GM18508 (cell line): ENCODE measurements at regions not wholly inside any gene's neighbourhood (a gene's known extent, or its start where the extent isn't known, plus 50 kb on each side); places are given as distances from the start of the nearest gene placed in this dataset.
"Not testable (repeated sequence)": the region's sequence is repeated elsewhere in the genome, so short reads cannot be mapped to it uniquely, and the experiment has no call there.

Experiments
- ATAC-seq: cut with Tn5 transposase; IDR thresholded peaks from one replicate; pipeline ENCODE4 v1.9.1; 2021; ENCODE audit warnings: moderate number of reproducible peaks; ENCODE audit not compliant: insufficient read depth, unreplicated experiment

DNA sequence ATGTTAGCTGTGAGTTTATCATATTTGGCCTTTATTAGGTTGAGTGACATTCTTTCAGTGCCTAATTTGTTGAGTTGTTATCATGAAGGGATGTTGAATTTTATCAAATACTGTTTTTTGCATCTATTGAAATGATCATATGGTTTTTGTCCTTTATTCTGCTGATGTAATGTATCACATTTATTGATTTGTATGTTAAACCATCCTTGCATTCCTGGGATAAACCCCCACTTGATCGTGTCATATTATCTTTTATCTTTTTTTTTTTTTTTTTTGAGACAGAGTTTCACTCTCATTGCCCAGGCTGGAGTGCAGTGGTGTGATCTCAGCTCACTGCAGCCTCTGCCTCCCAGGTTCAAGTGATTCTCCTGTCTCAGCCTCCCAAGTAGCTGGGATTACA lies 51.9 kb upstream of the MFGE8 start:
- ATAC-seq, result not testable (repeated sequence)

DNA sequence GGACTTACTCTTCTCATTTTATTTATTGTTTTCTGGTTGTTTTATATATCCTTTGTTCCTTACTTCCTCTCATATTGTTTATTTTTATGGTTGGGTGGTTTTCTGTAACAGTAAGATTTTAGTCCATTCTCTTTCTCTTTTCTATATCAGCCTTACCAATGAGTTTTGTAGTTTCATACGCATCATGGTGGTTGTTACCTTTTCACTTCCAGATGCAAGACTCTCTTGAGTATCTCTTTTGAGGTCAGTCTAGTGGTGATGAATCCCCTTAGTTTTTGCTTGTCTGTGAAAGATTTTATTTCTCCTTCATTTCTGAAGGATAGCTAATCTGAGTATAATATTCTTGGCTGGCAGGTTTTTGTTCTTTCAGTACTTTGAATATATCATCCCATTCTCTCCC lies 57.1 kb upstream of the MFGE8 start:
- no peak for ATAC-seq

DNA sequence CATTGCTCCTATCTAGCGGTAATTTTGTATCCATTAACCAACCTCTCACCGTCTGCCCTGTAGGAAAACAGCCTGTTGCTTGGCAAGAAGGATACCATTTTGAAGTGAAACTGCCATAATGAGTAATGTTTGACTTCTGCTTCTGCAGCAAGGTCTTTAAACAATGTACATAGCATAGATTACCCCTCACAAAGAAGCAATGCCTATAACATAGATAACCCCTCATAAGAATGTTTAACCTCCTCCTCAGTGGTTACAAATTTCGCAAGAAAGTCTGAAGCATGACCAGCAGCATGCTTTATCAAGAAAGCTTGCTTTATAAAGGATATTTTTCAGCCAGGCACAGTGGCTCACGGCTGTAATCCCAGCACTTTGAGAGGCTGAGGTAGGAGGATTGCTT lies 61.2 kb upstream of the MFGE8 start:
- ATAC-seq, result no peak

DNA sequence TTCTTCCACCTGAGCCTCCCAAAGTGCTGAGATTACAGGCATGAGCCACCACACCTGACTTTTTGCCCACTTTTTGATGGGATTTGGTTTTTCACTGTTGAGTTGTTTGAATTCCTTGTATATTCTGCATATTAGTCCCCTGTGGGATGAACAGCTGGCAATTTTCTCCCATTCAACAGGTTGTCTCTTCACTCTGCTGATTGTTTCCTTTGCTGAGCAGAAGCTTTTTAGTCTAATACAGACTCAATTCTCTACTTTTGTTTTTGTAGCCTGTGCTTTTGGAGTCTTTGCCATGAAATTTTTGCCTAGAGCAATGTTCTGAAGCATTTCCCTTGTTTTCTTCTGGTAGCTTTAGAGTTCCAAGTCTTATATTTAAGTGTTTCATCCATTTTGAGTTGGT lies 62.7 kb upstream of the MFGE8 start:
- ATAC-seq, result no peak

DNA sequence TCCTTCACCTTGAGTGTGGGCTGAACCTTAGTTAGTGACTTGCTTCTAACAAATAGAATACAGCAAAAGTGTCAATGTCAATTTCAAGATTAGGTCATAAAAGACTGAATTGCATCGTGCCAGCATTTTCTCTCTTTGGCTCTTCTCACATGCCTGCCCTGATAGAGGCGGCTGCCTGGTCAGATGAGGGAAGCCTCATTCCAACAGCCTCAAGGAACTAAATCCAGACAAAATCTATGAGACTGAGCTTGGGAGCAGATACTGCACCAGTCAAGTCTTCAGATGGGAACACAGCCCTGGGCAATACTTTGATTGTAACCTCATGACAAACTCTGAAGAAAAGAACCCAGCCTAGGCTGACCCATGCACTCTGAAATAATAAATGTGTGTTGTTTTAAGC lies 63.5 kb upstream of the MFGE8 start:
- no peak for ATAC-seq

DNA sequence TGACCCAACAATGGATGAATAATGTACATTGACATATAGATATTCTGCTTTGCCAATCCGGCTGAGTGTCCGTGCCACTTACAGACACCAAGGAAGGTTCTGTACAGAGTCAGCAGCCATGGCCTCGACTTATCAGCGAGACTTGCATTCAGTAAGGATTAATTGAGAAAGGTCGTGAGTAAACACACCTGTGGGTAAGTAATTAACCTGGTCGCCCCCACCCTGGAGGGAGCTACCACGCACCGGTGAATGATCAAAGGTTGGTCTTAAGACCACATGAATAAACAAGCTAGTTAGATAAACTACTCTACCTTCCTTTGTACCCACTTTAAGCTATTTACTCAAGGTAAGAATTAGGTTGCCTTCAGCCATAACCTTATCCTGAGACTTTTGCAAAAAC lies 66.5 kb upstream of the MFGE8 start:
- ATAC-seq, result no peak

DNA sequence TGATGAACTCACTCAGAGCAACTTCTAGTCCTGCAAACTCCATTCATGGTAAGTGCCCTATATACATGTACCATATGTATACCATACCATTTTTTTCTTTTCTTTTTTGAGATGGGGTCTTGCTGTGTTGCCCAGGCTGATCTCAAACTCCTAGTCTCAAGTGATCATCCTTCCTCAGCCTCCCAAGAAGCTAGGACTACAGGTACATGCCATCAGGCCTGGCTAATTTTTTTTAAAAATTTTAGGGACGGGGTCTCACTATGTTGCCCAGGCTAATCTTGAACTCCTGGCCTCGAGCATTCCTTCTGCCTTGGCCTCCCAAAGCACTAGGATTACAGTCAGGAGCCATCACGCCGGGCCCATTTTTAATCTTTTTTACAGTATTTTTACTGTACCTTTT lies 67.3 kb upstream of the MFGE8 start:
- ATAC-seq, result no peak

DNA sequence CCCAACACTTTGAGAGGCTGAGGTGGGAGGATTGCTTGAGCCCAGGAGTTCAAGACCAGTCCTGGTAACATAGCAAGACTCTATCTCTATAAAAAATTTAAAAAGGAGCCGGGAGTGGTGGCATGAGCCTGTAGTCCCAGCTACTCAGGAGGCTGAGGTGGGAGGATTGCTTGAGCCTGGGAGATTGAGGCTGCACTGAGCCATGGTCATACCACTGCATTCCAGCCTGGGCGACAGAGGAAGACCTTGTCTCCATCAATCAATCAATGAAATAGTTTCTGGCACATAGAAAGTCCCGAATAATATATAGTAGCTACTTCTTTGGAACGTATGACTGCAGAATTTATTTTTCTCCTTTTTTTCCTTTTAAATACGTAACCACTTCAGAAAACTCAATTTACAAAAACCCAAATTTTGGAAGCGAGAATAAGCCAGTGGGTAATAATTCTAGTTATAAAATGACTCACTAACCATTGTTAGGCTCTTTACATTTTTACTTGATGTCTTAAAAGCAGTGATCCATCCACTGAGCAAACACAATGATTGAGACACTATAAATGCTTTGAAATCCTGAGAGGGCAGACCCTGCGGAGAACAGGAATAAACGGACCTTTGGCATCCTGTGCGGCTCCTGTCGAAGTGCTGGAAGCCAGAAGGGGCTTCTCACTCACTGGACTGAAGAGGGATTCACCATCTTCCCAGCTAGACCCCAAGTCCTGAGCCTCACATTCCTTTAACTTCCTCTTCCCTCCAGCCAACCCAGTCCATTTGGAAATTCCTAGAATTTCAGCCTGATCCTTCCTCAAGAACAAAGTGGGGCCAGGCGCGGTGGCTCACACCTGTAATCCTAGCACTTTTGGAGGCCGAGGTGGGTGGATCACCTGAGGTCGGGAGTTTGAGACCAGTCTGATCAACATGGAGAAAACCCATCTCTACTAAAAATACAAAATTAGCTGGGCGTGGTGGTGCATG lies 68.4 kb upstream of the MFGE8 start:
- ATAC-seq, result no peak

DNA sequence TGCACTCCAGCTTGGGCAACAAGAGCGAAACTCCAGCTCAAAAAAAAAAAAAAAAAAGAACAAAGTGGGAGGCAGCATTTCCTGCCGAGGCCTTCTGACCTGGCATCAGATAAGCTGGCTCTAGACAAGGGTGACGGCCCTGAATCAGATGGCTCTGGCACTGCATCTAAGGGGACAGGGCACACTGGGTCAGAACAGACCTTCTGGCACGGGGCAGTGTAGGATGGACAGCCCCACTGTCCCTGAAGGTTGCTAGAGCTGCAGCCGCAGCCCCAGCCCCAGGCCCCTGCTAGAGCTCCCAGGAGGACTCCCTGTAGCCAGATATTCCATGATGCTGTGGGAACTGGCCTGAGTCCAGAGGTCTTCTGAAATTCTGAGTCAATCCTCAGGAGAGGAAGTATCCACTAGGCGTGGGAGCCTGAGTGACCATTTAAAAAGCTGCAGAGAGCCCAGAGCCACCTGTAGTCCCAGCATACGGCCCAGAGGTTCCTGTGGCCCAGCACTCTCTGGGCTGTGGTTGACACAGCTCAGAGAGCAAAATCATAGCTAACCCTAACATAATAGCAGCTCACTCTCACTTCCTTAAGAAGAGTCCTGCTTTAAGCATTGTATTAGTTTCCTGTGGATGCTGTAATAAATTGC lies 69.2 kb upstream of the MFGE8 start:
- peak; percentile 98 for ATAC-seq

DNA sequence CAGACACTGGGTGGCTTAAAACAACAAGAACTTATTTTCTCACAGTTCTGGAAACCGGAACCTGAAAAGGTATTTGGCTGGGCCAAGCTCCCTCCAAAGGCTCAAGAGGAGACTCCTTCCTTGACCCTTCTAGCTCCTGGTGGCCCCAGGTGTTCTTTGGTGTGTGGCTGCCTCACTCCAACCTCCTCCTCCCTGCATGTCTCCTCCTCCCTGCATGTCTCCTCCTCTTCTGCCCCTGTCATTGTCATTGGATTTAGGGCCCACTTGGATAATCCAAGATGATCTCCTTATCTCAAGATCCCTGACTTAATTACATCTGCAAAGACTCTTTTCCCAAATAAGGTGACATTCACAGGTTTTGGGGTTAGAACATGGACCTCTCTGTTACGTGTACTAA lies 69.8 kb upstream of the MFGE8 start:
- ATAC-seq, result no peak

DNA sequence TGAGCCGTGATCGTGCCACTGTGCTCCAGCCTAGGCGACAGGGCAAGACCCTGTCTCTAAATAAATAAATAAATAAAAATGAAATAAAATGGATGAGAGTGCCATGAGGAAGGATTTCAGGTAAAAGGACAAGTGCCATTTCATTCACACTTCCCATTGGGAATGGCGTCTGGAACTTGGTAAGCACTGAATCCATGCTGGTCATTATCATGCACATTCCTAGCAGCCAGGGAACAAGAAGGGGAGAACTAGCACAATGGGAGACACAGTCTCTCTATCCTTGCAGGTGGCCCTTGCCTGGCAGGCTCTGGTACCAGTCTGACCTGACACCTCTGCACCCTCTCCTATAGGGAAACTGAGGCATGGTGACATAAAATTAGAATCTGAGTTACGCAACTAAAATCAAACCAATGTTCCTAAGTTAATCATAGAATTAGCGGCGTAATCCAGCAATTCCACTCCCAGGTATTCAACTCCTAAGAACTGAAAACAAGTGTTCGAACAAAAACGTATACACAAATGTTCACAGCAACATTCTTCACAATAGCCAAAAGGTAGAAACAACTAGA lies 70.8 kb upstream of the MFGE8 start:
- no peak for ATAC-seq

DNA sequence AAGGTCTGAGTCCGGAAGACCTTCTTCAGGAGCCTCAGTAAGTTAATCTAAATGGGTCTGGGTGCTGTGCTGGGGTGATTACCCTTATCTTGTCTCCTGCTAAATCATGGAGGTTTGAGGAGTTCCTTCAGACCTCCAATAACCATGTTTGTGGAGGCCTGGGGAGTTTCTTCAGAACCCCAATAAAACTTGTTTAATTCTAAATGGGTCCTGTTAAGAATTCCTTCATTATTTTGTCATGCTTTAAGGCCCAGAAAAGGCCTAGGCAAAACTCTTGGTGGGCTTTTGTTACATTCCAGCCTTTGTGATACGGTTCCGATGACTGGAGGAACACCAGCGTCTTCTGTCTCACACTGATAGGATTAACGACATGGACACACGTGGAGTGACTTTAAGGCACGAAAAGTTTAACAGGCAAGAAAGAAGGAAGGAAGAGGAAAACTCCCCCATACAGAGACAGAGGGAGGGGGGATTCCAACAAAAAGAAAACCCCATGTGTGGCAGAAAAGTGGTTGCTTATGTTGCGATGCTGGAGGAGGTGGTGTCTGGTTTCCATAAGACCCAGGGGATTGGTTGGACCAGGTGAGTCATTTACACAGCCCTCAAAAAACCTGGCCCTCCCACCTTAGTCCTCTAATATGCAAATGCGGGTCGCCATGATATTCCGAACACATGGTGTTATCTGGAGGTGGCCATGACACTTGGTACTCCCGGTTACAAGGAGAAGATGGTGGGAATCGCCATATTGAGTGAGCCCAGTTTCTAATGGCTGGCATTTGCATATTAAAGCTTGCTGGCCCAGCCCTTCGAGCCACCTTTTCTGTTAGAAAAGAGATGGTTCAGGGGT lies 72.6 kb upstream of the MFGE8 start:
- ATAC-seq, result no peak

DNA sequence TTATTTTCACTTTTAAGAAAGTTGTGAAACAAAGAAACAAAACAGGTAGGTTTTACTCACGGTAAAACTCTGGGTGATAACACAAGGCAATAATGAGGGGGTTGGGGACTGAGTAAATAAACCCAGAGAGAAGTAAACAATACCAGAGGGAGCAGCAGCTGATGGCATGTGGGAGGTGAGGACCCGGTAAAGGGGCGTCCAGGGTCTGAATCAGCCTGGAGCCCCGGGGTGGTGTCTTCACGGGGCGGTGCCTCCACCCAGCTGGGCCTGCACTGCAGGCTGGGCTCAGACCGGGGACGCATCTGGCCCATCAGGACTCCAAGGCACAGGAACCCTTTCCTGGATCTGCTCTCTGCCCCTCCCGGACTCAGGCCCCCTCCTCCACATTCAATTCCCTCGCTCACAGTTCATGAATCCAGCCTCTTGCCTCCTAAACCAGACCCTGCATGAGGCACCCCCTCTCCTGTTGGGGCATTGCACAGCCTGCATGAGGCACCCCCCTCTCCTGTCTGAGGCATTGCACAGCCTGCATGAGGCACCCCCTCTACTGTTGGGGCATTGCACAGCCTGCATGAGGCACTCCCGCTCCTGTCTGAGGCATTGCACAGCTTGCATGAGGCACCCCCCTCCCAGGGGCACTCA lies 73.9 kb upstream of the MFGE8 start:
- ATAC-seq, result no peak

DNA sequence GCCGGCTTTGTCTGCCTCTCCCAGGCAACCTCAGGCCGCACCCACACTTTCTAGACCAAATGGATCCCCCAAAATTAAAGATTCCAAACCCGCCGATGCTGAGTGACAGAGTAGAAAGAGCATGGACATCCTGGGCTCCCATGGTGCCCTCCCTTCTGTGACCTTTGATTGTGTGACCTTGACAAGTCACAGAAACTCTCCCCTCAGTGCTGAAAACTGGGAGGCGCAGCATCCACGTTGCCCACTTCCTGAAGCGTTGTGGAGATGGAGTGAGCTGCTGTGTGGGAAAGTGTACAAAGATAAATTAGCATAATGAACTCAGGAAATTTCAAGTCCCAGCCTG lies 74.4 kb upstream of the MFGE8 start:
- ATAC-seq, result no peak

DNA sequence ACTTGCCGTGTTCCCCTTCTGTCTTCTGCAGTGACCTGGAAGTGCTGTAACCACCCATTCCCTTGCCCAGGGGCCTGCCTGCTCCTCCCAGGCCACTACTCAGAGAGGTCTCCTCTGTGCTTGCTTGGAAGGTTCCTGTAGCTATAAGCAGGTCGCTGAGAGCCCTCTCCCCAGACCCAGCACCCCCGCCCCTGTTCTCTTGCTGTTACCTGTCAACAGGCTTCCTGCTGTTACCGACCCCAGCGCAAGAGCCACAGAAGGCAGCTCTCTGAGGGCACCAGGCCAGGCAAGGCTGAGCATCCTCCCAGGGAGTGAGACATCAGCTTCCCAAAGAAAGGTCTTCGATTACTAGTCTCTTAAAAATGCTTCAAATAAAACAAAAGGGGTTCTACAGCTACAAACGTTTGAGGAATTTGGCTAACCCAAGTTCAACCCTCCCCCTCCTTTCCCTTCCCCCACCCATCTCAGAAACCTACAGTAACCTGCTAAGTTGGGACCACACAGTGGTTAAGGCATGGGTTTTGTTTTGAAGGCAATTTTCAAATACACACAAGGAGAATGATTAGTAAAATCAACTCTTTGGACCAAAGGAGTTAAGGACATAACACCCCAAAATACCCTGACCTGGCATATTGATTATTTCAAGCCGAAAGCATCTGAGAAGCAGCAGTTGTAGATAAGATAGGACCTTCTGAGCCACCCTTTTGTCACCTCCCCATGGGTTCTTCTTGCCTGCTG lies 74.9 kb upstream of the MFGE8 start:
- no peak for ATAC-seq

DNA sequence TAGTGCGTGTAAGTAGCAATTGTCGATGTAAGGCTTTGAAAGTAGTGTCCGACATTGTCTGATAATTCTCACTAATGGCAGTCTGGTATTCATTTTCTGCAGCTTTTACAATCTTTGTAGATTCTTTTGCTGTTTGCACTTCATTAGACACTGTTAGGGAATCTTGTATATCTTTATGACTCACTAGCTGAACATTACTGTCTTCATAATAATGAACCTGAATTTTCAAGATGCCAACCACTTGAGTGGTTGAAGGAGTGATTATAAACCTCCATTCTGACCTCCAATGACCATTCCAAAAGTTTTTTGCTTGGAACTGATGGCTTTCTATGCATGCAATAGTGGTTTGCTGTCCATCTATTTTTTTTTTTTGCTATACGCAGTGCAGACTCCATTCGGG lies 76.4 kb upstream of the MFGE8 start:
- ATAC-seq, result no peak

DNA sequence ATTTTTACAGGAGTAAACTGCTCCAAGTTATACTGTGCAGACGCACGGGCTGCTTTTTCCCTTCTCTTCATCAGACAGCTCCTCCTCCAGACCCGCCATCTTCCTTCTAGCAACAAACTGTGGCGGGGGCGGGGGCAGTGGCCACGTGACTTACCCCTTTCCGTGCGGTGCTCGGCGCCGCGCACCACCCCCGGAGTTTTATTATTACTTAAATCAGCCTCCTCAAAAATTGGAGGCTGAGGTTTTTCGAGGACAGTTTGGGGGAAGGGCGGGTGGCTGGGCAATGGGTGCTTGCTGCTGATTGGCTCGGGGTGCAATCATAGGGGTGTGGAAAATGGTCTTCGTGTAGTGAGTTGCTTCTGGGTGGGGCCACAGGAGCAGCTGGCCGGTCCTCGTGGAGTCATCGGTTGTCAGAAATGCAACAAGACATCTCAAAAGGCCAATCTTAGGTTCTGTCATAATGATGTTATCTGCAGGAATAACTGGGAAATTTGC lies 77.1 kb upstream of the MFGE8 start:
- ATAC-seq, result no peak

DNA sequence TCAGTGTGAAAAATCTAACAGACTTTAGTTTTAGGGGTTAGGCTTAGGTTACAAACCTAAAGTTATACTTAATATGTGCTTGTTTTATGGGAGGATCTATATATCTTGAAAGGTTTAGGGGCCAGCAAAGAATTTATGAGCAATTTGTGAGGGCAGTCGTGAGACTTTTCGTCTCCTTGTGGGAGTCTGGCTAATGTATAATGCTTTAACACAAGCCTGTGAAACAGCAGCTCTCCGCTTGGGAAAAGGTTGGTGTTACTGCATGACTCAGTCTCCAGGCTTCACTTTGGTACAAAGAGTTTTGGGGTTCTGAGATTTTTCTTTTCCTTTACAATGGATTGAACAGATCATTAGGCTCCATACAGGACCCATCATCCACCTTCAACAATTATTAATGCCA lies 79.0 kb upstream of the MFGE8 start:
- no peak for ATAC-seq

DNA sequence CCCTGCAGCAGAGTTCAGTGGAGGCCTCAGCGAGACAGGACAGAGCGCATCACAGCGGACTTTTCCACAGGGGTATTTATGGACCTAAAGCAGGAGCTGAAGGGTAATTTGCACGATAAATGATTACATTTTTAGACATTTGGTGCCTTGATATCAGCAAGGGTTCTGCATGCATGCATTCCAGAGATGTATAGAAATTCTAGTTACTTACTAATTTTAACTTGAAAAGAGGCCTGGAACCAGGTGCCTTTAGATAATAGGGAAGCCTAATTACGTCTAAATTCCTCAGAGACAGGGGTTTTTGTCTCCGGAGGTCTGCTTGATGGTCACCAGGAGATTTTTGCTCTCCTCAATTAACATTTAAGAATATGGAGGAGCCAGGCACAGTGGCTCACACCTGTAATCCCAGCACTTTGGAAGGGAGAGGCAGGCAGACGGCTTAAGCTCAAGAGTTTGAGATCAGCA lies 79.8 kb upstream of the MFGE8 start:
- no peak for ATAC-seq
